ENCODE measurements at regions not wholly inside any gene's neighbourhood (a gene's known extent, or its start where the extent isn't known, plus 50 kb on each side); places are given as distances from the start of the nearest gene placed in this dataset.
A peak's percentile ranks its signal among the peaks of the same experiment; 100 is the strongest.

- DNase-seq (ENCODE audit: low read depth in 4 of 4, low spot score in 2 of 4): no peak
Measured at GRCh38 chr3:159796226-159796625, 192.4 kb upstream of the IL12A start.

DNA sequence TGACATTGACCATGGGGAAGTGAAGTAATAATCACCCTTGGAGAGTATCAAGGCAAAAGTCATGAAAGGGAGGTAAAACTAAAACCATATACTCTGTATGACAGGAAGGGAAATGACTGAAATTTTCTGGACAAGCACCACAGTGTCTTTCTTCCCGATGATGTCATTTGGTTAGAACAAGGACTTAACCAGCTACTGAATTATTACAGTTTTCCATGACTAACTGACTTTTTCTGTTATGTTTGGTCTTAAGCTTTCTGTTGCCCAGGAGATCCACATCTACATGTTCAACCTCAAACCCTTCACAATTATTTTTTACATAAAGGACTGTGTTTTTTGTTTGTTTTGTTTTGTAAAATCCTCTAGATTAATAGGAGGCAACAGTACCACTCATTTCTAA is 191.9 kb upstream of the IL12A start:
- DNase-seq (ENCODE audit: low read depth in 4 of 4, low spot score in 2 of 4): no peak

DNA sequence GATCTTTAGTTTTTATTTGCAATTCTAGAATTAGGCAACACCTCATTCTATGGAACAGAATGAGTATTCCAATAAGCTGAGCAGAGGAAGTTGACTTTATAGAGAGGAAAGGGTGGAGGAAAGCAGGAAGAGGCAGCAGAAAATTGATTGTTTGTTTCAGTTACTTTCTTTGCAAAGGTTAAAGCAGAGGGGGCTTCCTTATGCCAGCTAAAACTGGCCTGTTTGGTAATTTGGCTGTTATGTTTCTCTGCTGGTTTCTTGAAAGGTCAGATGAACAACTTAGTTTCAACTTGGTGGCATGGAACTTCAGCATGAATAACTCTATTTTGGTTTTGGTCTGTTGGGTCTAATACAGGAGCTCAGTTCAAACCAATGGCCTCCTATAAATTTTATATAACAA is 190.9 kb upstream of the IL12A start:
- DNase-seq (ENCODE audit: low read depth in 4 of 4, low spot score in 2 of 4): no peak

- DNase-seq (ENCODE audit: low read depth in 4 of 4, low spot score in 2 of 4): no peak
Measured at GRCh38 chr3:159798951-159799350, 189.7 kb upstream of the IL12A start.

- DNase-seq (ENCODE audit: low read depth in 4 of 4, low spot score in 2 of 4): no peak
Measured at GRCh38 chr3:159800434-159801155, 188.0 kb upstream of the IL12A start.

- no peak for DNase-seq (ENCODE audit: low read depth in 4 of 4, low spot score in 2 of 4)
Measured at GRCh38 chr3:159802864-159803263, 185.8 kb upstream of the IL12A start.

- no peak for DNase-seq (ENCODE audit: low read depth in 4 of 4, low spot score in 2 of 4)
Measured at GRCh38 chr3:159803459-159803858, 185.2 kb upstream of the IL12A start.

GRCh38 chr3:159804726-159805410 is 183.8 kb upstream of the IL12A start:
- DNase-seq (ENCODE audit: low read depth in 4 of 4, low spot score in 2 of 4): peak in 2 of 4 donors; percentile 48 to 76

DNA sequence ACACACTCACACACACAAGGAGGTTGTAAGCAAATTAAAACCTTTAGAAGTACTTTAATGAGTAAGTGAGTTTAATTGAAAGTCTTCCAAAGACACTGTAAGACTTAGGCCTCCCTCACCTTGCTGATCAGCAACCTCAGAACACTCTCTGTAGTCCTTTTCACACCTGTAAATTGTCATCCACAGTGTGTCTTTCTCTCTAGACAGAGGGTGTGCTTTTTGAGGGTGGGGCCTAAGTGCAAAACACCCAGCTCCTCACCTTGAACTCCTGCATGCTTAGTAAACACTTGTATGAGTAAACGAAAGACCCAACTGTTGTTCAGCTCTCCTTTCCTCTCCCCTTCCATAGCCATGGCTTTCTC is 183.2 kb upstream of the IL12A start:
- no peak for DNase-seq (ENCODE audit: low read depth in 4 of 4, low spot score in 2 of 4)

- DNase-seq (ENCODE audit: low read depth in 4 of 4, low spot score in 2 of 4): no peak
Measured at GRCh38 chr3:159806412-159806811, 182.2 kb upstream of the IL12A start.

- no peak for DNase-seq (ENCODE audit: low read depth in 4 of 4, low spot score in 2 of 4)
Measured at GRCh38 chr3:159807137-159808040, 181.2 kb upstream of the IL12A start.

GRCh38 chr3:159813822-159814531 is 174.7 kb upstream of the IL12A start:
- no peak for DNase-seq (ENCODE audit: low read depth in 4 of 4, low spot score in 2 of 4)

- no peak for DNase-seq (ENCODE audit: low read depth in 4 of 4, low spot score in 2 of 4)
Measured at GRCh38 chr3:159816512-159816911, 172.1 kb upstream of the IL12A start.

- DNase-seq (ENCODE audit: low read depth in 4 of 4, low spot score in 2 of 4): no peak
Measured at GRCh38 chr3:159817126-159817525, 171.5 kb upstream of the IL12A start.

DNA sequence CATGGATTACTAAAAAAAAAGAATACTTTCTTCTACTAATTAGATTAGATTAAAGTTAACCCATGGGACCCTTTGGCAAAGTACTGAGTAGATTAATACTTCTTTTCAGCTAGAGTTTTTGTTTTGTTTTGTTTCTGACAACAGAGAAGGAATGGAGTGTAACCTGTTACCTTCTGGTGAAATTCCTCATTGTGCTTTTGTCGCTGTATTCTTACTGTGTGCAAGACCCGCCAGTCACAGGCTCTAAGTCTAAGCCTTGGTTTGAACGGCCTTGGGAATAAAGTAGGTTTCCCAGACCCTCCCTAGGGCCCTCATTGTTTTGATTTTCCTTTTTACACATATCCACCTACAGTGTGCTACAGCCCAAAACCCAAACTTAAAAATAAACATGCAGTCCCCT is 171.1 kb upstream of the IL12A start:
- DNase-seq (ENCODE audit: low read depth in 4 of 4, low spot score in 2 of 4): no peak

DNA sequence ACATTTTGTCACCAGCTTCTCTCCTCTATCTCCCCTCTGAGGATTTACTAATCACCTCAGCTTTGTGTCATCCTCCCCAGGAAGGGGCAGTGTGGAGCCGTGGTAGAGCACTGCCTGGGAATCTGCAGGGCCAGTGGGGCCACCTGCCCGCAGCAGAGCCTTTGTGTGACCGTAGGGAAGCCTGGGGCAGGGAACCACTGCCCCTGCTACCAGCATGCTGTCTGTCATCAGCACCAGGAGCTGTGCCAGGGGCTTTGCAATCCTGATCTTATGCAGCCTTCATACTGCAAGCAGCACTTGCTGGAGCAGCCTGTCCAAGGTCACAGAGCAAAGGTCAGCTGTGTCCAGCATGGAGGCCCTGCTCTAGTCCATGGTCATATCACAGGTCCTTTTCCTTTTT is 170.2 kb upstream of the IL12A start:
- no peak for DNase-seq (ENCODE audit: low read depth in 4 of 4, low spot score in 2 of 4)

DNA sequence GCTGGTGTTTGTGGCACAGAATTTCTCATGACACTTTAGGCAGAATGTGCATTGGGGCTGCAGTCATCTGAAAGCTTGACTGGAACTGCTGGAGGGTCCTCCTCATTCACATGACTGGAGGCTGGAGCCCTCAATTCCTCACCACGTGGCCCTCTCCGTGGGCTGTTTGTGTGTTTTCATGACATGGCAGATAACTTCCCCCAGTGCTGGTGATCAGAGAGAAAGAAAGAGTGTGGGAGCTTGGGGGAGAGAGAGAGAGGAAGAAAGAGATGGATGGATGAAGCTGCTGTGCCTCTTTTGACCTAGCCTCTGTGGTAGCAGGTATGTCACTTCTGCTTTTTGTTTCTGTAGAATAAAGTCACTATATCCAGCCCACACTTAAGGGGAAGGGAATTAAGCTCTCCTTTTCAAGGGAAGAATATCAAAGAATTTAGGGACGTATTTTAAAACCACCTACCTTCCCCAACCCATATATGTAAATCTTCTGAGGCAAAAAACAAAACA is 169.6 kb upstream of the IL12A start:
- DNase-seq (ENCODE audit: low read depth in 4 of 4, low spot score in 2 of 4): no peak

GRCh38 chr3:159819676-159820075 is 169.0 kb upstream of the IL12A start:
- no peak for DNase-seq (ENCODE audit: low read depth in 4 of 4, low spot score in 2 of 4)

DNA sequence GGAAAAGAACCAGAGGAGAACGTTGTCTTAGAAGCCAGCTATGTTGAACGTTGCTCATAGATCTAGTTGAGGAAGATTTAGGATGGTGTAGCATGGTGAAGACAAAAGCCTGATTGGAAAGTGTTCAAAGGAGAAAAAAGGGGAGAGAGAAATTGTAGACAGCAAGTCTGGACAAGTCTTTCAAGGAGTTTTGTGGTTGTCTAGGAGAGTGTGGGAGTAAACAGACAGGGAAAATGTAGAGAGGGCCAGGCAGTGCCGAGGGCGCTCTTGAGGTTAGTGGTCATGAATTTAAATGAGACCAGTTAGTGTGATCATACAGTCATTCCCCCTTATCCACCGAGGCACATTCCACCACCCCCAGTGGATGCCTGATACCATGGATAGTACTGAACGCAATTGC is 167.5 kb upstream of the IL12A start:
- no peak for DNase-seq (ENCODE audit: low read depth in 4 of 4, low spot score in 2 of 4)

- DNase-seq (ENCODE audit: low read depth in 4 of 4, low spot score in 2 of 4): no peak
Measured at GRCh38 chr3:159821736-159822135, 166.9 kb upstream of the IL12A start.

DNA sequence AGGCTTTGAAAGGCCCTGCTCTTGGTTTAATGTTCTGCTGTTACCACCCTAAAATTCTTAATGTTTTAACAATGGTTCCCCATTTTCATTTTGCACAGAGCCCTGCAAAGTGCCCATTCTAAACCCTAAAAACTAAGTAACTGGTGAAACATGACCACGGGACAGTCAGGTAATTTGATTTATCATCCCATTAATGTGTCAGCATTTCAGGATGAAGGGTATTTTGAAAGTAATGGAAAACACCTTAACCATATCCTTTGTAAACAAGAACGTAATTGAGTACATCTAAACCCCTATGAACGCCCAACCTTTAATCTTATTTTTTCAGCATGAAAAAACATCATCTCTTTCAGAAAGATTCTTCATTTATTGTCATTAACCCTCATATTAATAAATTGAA is 164.9 kb upstream of the IL12A start:
- DNase-seq (ENCODE audit: low read depth in 4 of 4, low spot score in 2 of 4): no peak

Data from left renal cortex interstitium (tissue), 4 donors.